ENCODE measurements at regions not wholly inside any gene's neighbourhood (a gene's known extent, or its start where the extent isn't known, plus 50 kb on each side); places are given as distances from the start of the nearest gene placed in this dataset.

- ChIA-PET CTCF (interaction anchor here (1.0 kb wide), 1 partner anchor 12 kb away, joined by 3 read pairs; no protein-coding TSS in a partner anchor), POLR2A (no interaction called here)
- no peak for ATAC-seq
- no peak overlapping the region for H3K27ac Mint-ChIP-seq
- no peak for DNase-seq (ENCODE audit: low spot score)
- H3K36me3 Mint-ChIP-seq = no peaks in the 10 kb centered on the region
- H3K9me3 Mint-ChIP-seq = peaks cover 7% of the 10 kb centered on the region
- H3K27me3 Mint-ChIP-seq (ENCODE audit: low read depth) = no peaks in the 10 kb centered on the region
- H3K4me1 Mint-ChIP-seq = no peaks in the 10 kb centered on the region
- TF ChIP-seq AFF4 (CRISPR knock-in tag; IDR thresholded peaks at IDR 0.05; ENCODE audit: borderline replicate concordance) = no peak
- no peak overlapping the region for H3K4me3 Mint-ChIP-seq
Observed at GRCh38 chr18:65103864-65104263, 646.9 kb upstream of the CDH7 start.

- ATAC-seq (no peak), DNase-seq (ENCODE audit: low spot score) (no peak)
- Mint-ChIP-seq H3K27ac (no peak overlapping the region), H3K36me3 (no peaks in the 10 kb centered on the region), H3K4me1 (peaks cover 11% of the 10 kb centered on the region), H3K9me3 (no peaks in the 10 kb centered on the region), H3K27me3 (ENCODE audit: low read depth) (no peaks in the 10 kb centered on the region), H3K4me3 (no peak overlapping the region)
- TF ChIP-seq TEAD1 (CRISPR knock-in tag; IDR thresholded peaks at IDR 0.05) = no peak
- no peak for TF ChIP-seq SMAD4 (CRISPR knock-in tag; IDR thresholded peaks at IDR 0.05)
- TF ChIP-seq SMAD3 (CRISPR knock-in tag; IDR thresholded peaks at IDR 0.05; ENCODE audit: borderline replicate concordance) = no peak
- no peak for TF ChIP-seq ZBTB43 (CRISPR knock-in tag; IDR thresholded peaks at IDR 0.05)
- TF ChIP-seq TCF7 (CRISPR knock-in tag; IDR thresholded peaks at IDR 0.05; ENCODE audit: low read depth) = no peak
- TF ChIP-seq ZNF219 (CRISPR knock-in tag; IDR thresholded peaks at IDR 0.05; ENCODE audit: borderline replicate concordance) = no peak
- no peak for TF ChIP-seq ZNF671 (CRISPR knock-in tag; IDR thresholded peaks at IDR 0.05)
- TF ChIP-seq GRHL2 (CRISPR knock-in tag; IDR thresholded peaks at IDR 0.05; ENCODE audit: insufficient replicate concordance, severe bottlenecking) = no peak
- no peak for TF ChIP-seq E2F5 (CRISPR knock-in tag; IDR thresholded peaks at IDR 0.05)
- TF ChIP-seq PRDM15 (CRISPR knock-in tag; IDR thresholded peaks at IDR 0.05) = no peak
- TF ChIP-seq FOXP4 (CRISPR knock-in tag; IDR thresholded peaks at IDR 0.05) = no peak
- TF ChIP-seq RELA (CRISPR knock-in tag; IDR thresholded peaks at IDR 0.05; ENCODE audit: borderline replicate concordance) = no peak
- no peak for TF ChIP-seq ZNF396 (CRISPR knock-in tag; IDR thresholded peaks at IDR 0.05; ENCODE audit: borderline replicate concordance)
- no peak for TF ChIP-seq USF2 (CRISPR knock-in tag; IDR thresholded peaks at IDR 0.05)
- no peak for TF ChIP-seq ESRRA (CRISPR knock-in tag; IDR thresholded peaks at IDR 0.05; ENCODE audit: borderline replicate concordance)
- no peak for TF ChIP-seq ZNF281 (CRISPR knock-in tag; IDR thresholded peaks at IDR 0.05)
- TF ChIP-seq ZBTB21 (CRISPR knock-in tag; IDR thresholded peaks at IDR 0.05; ENCODE audit: borderline replicate concordance) = no peak
- ChIA-PET CTCF (no interaction called here), POLR2A (no interaction called here)
Observed at GRCh38 chr18:65093346-65093745, 657.5 kb upstream of the CDH7 start.
